ENCODE measurements at regions not wholly inside any gene's neighbourhood (a gene's known extent, or its start where the extent isn't known, plus 50 kb on each side); places are given as distances from the start of the nearest gene placed in this dataset.

GRCh38 chr6:77551135-77551534 is 87.8 kb upstream of the HTR1B start:
- no peak for TF ChIP-seq POLR2AphosphoS5 (IDR thresholded peaks at IDR 0.05; ENCODE audit: low read depth, low read length)
- no peak for TF ChIP-seq EP300 (IDR thresholded peaks at IDR 0.05; ENCODE audit: borderline replicate concordance in 1 of 2, low read depth in 2 of 2, low read length in 2 of 2)
- no peak for TF ChIP-seq ZNF274 (IDR thresholded peaks at IDR 0.05; ENCODE audit: borderline replicate concordance, extremely low read depth, low read length)
- TF ChIP-seq USF2 (IDR thresholded peaks at IDR 0.05; ENCODE audit: low read length) = no peak
- no peak for TF ChIP-seq RAD21 (IDR thresholded peaks at IDR 0.05 in 1 of 2, conservative IDR thresholded peaks at IDR 0.05 in 1 of 2; ENCODE audit: low read depth in 2 of 2, low read length in 2 of 2)
- no peak for TF ChIP-seq POLR2A (IDR thresholded peaks at IDR 0.05; ENCODE audit: control extremely low read depth in 1 of 2, low read depth in 2 of 2, low read length in 2 of 2)
- TF ChIP-seq NRF1 (IDR thresholded peaks at IDR 0.05; ENCODE audit: low read depth, low read length) = no peak
- no peak for TF ChIP-seq JUND (IDR thresholded peaks at IDR 0.05; ENCODE audit: low read length)
- TF ChIP-seq CTCF (IDR thresholded peaks at IDR 0.05; ENCODE audit: control extremely low read depth in 1 of 3, insufficient read depth in 1 of 3, low read depth in 1 of 3, low read length in 3 of 3) = no peak
- no peak for TF ChIP-seq CEBPB (IDR thresholded peaks at IDR 0.05; ENCODE audit: low read depth, low read length)
- no peak for TF ChIP-seq SIN3A (conservative IDR thresholded peaks at IDR 0.05 in 1 of 2, IDR thresholded peaks at IDR 0.05 in 1 of 2; ENCODE audit: low read depth in 1 of 2, low read length in 2 of 2)
